Activated CD8-positive, alpha-beta memory T cell treated with anti-CD3 and anti-CD28 coated beads for 36 hours (primary cell): ENCODE measurements at regions not wholly inside any gene's neighbourhood (a gene's known extent, or its start where the extent isn't known, plus 50 kb on each side); places are given as distances from the start of the nearest gene placed in this dataset.

Experiments
- CTCF ChIA-PET: fragments of 350-600 bp; sonication (Branson Sonifier 250); formaldehyde crosslinking; loops from one replicate; lab custom pipeline; 2021; ENCODE audit warnings: antibody characterized with exemption; lab: Charles Lee
- POLR2A ChIA-PET: fragments of 350-600 bp; sonication (Branson Sonifier 250); formaldehyde crosslinking; loops from one replicate; lab custom pipeline; 2021; ENCODE audit warnings: antibody characterized with exemption; lab: Charles Lee

DNA sequence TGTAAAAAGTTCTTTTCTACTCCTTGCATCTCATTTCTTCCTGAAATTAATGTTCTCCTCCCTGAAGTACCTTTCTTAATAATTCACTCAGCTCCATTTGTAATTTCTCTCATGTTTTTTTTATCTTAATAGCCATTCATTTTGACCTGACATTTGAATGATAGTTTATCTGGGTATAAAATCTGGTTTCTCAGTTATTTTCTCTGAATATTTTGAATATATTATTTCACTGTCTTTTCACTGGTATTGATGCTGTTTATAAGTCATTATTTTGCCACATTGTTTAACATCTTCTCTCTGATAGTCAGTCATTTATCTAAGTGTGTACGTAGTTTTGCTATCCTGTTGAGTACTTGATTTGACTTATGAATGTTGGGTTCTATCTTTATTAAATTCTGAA lies 68.8 kb upstream of the ARHGAP18 start:
- POLR2A ChIA-PET: no interaction called here
- CTCF ChIA-PET: no interaction called here

GRCh38 chr6:129777371-129777770 lies 67.4 kb upstream of the ARHGAP18 start:
- POLR2A ChIA-PET: no interaction called here
- CTCF ChIA-PET: interaction anchor here (1.0 kb wide), 1 partner anchor 11 kb away, joined by 3 read pairs; no protein-coding TSS in a partner anchor

- CTCF ChIA-PET: interaction anchor here (1.0 kb wide), 1 partner anchor 10 kb away, joined by 3 read pairs; no protein-coding TSS in a partner anchor
- POLR2A ChIA-PET: no interaction called here
Measured at GRCh38 chr6:129776542-129777330, 66.8 kb upstream of the ARHGAP18 start.

DNA sequence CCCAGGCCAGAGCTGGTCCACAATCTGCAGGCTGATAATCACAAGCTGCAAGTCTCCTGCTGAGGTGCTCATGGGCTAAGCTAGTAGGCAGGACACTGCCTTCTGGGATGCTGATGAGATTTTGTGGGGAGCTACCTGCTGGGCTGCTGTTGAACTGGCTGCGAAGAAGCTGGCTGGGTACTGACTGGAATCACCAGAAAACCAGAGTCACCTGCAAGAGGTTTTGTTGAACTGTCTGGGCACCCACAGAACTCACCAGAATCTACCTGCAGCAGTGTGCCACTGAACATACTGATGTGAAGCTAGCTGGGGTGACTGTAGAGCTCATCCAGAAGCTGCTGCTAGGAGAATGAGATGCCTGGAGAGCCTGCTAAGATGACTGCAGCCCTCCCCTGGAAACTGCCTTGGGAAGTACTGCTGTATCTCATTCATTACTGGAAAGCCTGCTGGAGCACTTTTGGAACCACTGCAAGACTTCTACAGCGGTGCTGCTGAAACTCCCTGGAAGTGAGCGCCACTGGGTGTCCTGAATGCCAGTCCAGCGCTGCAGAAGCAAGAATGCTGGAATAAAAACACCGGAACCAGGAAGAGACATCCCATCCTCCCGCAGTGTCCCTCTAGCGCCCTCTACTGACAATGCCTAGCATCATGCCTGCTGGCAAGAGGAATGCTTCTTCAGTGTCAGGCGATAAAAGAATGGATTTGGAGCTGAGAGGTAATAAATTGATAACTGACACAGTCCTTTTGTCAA lies 64.9 kb upstream of the ARHGAP18 start:
- CTCF ChIA-PET: interaction anchor here (0.9 to 1.0 kb wide), 3 partner anchors 148 to 276 kb away, joined by 4 to 6 read pairs (median 4); no protein-coding TSS in a partner anchor

DNA sequence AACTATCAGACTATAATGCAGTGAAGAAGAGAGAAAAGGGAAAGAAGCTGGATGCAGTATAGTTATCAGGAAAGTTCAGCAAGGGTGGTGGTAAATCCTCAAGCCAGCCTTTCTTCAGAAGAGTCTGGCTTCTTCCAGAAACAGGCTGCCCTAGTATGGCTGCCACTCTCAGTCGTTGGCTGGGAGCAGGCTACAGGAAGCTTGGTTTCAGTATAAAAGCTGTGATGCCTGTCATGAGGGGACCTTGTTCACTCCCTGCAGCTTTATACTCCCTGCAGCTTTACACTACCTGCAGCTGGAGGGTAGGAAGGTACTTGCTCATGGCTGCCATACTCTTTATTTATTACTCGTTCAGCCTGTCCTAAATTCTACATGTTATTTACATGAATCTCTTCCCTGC lies 63.3 kb upstream of the ARHGAP18 start:
- CTCF ChIA-PET: no interaction called here
- POLR2A ChIA-PET: no interaction called here

More for the DNA sequence above, 64.9 kb upstream of the ARHGAP18 start:
- POLR2A ChIA-PET: no interaction called here

- ChIA-PET POLR2A (no interaction called here), CTCF (no interaction called here)
Measured at GRCh38 chr6:129771678-129772077, 61.7 kb upstream of the ARHGAP18 start.

DNA sequence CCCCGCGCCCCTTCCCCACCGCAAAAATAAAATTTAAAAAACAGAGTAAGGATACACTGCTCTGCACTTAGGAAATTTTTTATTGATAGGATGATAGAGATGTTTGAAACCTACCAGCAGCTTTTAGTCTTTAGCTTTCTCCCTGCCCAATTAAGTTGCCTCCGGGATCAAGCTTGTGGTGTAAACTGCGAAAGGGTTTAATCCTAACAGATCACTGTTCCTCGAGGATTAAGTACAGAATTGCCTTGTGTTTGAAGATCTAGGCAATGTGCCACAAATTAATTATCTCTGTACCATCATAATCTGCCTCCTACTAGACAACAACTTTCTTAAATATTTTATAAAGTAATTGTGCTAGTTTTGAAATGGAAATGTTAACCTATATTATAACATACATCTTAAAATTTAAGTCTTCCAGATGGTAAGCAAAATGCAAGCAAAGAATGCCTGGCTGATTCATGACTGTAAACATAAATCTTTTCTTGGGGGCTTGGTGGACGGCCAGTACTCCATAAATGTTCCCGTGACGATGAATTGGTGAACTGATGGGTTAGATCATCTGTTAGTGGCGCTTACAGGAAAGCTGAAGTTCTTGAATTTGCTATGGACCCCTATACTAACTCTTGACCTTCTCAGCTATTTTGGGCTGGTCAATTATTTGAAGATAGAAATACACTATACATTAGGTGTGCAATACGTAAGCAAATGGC lies 58.0 kb upstream of the ARHGAP18 start:
- POLR2A ChIA-PET: interaction anchor here (1.4 kb wide), 1 partner anchor 253 kb away, joined by 4 read pairs; no protein-coding TSS in a partner anchor
- CTCF ChIA-PET: interaction anchor here (0.6 to 1.1 kb wide), 3 partner anchors 21 to 252 kb away, joined by 3 read pairs; no protein-coding TSS in a partner anchor

GRCh38 chr6:129766959-129767728 lies 57.2 kb upstream of the ARHGAP18 start:
- ChIA-PET POLR2A (interaction anchor here (1.4 kb wide), 1 partner anchor 254 kb away, joined by 4 read pairs; no protein-coding TSS in a partner anchor), CTCF (interaction anchor here (0.6 to 1.1 kb wide), 4 partner anchors 10 to 253 kb away, joined by 3 read pairs; no protein-coding TSS in a partner anchor)

GRCh38 chr6:129764761-129765407 lies 54.9 kb upstream of the ARHGAP18 start:
- ChIA-PET POLR2A (no interaction called here), CTCF (interaction anchor here (0.5 to 0.9 kb wide), 3 partner anchors 167 to 613 kb away, joined by 3 read pairs; no protein-coding TSS in a partner anchor)

GRCh38 chr6:129759796-129760605 lies 50.0 kb upstream of the ARHGAP18 start:
- CTCF ChIA-PET: no interaction called here
- POLR2A ChIA-PET: no interaction called here
